Liver (tissue), 7 donors: ENCODE measurements at regions not wholly inside any gene's neighbourhood (a gene's known extent, or its start where the extent isn't known, plus 50 kb on each side); places are given as distances from the start of the nearest gene placed in this dataset.
"Not testable (repeated sequence)": the region's sequence is repeated elsewhere in the genome, so short reads cannot be mapped to it uniquely, and the experiment has no call there.

Experiments
- DNase-seq: peaks from one replicate; pipeline ENCODE4 v3.0.0-alpha.2; 2017; ENCODE audit warnings: low spot score
- H3K27ac ChIP-seq, 2 donors: one replicate each; pipeline ENCODE4 v1.7.0; 2013; ENCODE audit warnings: inconsistent platforms in 2 of 2, low read length in 2 of 2, control low read depth in 1 of 2, low read depth in 1 of 2, mild to moderate bottlenecking in 1 of 2
- H3K27me3 ChIP-seq, 4 donors: one replicate each; pipeline versions ENCODE4 v1.6.1 to v1.7.0; 2013; ENCODE audit warnings: low read length in 3 of 4, inconsistent platforms in 1 of 4, mild to moderate bottlenecking in 1 of 4, moderate library complexity in 1 of 4; ENCODE audit not compliant: control insufficient read depth in 4 of 4, insufficient read depth in 4 of 4
- H3K36me3 ChIP-seq, 4 donors: one replicate each; pipeline versions ENCODE4 v1.6.1 to v1.7.0; 2013; ENCODE audit warnings: low read length in 3 of 4, mild to moderate bottlenecking in 3 of 4, low read depth in 1 of 4, moderate library complexity in 1 of 4; ENCODE audit not compliant: control insufficient read depth in 4 of 4, insufficient read depth in 3 of 4
- H3K4me1 ChIP-seq, 4 donors: one replicate each; pipeline versions ENCODE4 v1.6.1 to v1.7.0; 2013; ENCODE audit warnings: low read length in 3 of 4, mild to moderate bottlenecking in 3 of 4, moderate library complexity in 1 of 4; ENCODE audit not compliant: control insufficient read depth in 4 of 4, insufficient read depth in 4 of 4
- H3K4me3 ChIP-seq, 3 donors: one replicate each; pipeline versions ENCODE4 v1.6.1 to v1.7.0; 2013; ENCODE audit warnings: low read length in 3 of 3, control low read depth in 1 of 3, low read depth in 1 of 3, mild to moderate bottlenecking in 1 of 3
- H3K9ac ChIP-seq, 2 donors: one replicate each; pipeline ENCODE4 v1.7.0; 2013; ENCODE audit warnings: low read length in 2 of 2, mild to moderate bottlenecking in 2 of 2, moderate library complexity in 2 of 2, control low read depth in 1 of 2, low read depth in 1 of 2
- H3K9me3 ChIP-seq, 4 donors: one replicate each; pipeline versions ENCODE4 v1.6.1 to v1.7.0; 2013; ENCODE audit warnings: low read length in 3 of 4; ENCODE audit not compliant: control insufficient read depth in 4 of 4
- EGR1 ChIP-seq, 2 donors: IDR thresholded peaks; 2 replicates each; pipeline ENCODE4 v1.6.1; 2016 to 2018; ENCODE audit warnings: antibody characterized with exemption in 2 of 2, low read depth in 2 of 2
- FOXA1 ChIP-seq: IDR thresholded peaks from 2 replicates; pipeline ENCODE4 v1.6.1; 2016; ENCODE audit warnings: antibody characterized with exemption
- HNF4A ChIP-seq, 2 donors: conservative IDR thresholded peaks; 2 replicates each; pipeline ENCODE4 v1.6.1; 2016; ENCODE audit warnings: antibody characterized with exemption in 2 of 2, mild to moderate bottlenecking in 2 of 2
- HNF4G ChIP-seq: IDR thresholded peaks from 2 replicates; pipeline ENCODE4 v1.6.1; 2016; ENCODE audit warnings: antibody characterized with exemption
- MAX ChIP-seq: IDR thresholded peaks from 2 replicates; pipeline ENCODE4 v1.6.1; 2016; ENCODE audit warnings: antibody characterized with exemption
- NR2F2 ChIP-seq: IDR thresholded peaks from 2 replicates; pipeline ENCODE4 v1.6.1; 2016; ENCODE audit warnings: antibody characterized with exemption
- RAD21 ChIP-seq, 2 donors: IDR thresholded peaks; 2 replicates each; pipeline ENCODE4 v1.6.1; 2016; ENCODE audit warnings: antibody characterized with exemption in 2 of 2, mild to moderate bottlenecking in 2 of 2
- RXRA ChIP-seq, 2 donors: IDR thresholded peaks; 2 replicates each; pipeline ENCODE4 v1.6.1; 2017 to 2018; ENCODE audit warnings: antibody characterized with exemption in 2 of 2, mild to moderate bottlenecking in 1 of 2
- SP1 ChIP-seq: IDR thresholded peaks from 2 replicates; pipeline ENCODE4 v1.6.1; 2018; ENCODE audit warnings: antibody characterized with exemption, mild to moderate bottlenecking
- ZBTB33 ChIP-seq: IDR thresholded peaks from 2 replicates; pipeline ENCODE4 v1.6.1; 2016; ENCODE audit warnings: antibody characterized with exemption
- WGBS: extraction: QIAGEN DNeasy Blood & Tissue Kit; methylation state at CpG from one replicate; pipeline ENCODE4 v1.1.7; 2013; 5-methylcytosine and 5-hydroxymethylcytosine counted together
- TF ChIP-seq, protein P1 (sequence below): IDR thresholded peaks from 2 replicates; pipeline ENCODE4 v1.6.1; 2016; ENCODE audit warnings: antibody characterized with exemption
- donor health status: healthy.
- donor health status: healthy.
- donor health status: healthy.
- donor health status: healthy.

- TF ChIP-seq, protein P1, sequence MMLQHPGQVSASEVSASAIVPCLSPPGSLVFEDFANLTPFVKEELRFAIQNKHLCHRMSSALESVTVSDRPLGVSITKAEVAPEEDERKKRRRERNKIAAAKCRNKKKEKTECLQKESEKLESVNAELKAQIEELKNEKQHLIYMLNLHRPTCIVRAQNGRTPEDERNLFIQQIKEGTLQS = no peak
- TF ChIP-seq RAD21 (IDR thresholded peaks at IDR 0.05) = no peak
- no peak for TF ChIP-seq NR2F2
- no peak for TF ChIP-seq MAX
- TF ChIP-seq HNF4G = no peak
- TF ChIP-seq HNF4A (conservative IDR thresholded peaks at IDR 0.05) = no peak
- no peak for TF ChIP-seq ZBTB33
Measured at GRCh38 chr6:835476-836160, 142.7 kb upstream of the EXOC2 start (continued).

GRCh38 chr6:834866-835265 lies 141.9 kb upstream of the EXOC2 start:
- H3K36me3 ChIP-seq = no peaks in the 10 kb centered on the region
- no peak for DNase-seq
- no peaks in the 10 kb centered on the region for H3K27me3 ChIP-seq
- H3K9me3 ChIP-seq = peaks cover 0 to 2% (median under 1%) of the 10 kb centered on the region in 4 donors
- peak; percentile 35 for TF ChIP-seq SP1
- TF ChIP-seq RXRA (IDR thresholded peaks at IDR 0.05) = peak in 1 of 2 donors; percentile 32
- no peak for TF ChIP-seq EGR1 (IDR thresholded peaks at IDR 0.05; ENCODE audit: low read depth in 2 of 2)
- peak in 1 of 2 donors; percentile 40 for TF ChIP-seq HNF4A (conservative IDR thresholded peaks at IDR 0.05)
- WGBS = 51% methylated on average over 2 of the region's 2 CpGs
- peaks cover 0 to 10% (median 3%) of the 10 kb centered on the region in 4 donors for H3K4me1 ChIP-seq
- no peak overlapping the region for H3K4me3 ChIP-seq
- no peak overlapping the region for H3K9ac ChIP-seq
- peak overlapping the region in 1 of 2 donors; percentile 38 for H3K27ac ChIP-seq

DNA sequence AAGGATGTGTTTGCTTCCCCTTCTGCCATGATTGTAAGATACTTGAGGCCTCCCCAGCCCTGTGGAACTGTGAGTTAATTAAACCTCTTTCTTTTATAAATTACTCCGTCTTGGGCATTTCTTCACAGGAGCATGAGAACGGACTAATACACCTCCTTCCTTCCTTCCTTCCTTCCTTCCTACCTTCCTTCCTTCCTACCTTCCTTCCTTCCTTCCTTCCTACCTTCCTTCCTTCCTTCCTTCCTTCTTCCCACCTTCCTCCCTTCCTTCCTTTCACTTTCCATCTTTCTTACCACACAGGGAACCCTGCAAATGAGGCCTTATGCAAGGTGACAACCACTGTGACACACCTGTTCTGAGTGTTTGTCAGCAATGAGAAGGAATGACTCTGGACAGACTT lies 141.3 kb upstream of the EXOC2 start:
- Histone ChIP-seq H3K9me3 (no peaks in the 10 kb centered on the region), H3K27me3 (no peaks in the 10 kb centered on the region), H3K36me3 (no peaks in the 10 kb centered on the region), H3K9ac (no peak overlapping the region), H3K4me3 (no peak overlapping the region), H3K4me1 (peaks cover 0 to 10% (median 3%) of the 10 kb centered on the region in 4 donors), H3K27ac (no peak overlapping the region)
- TF ChIP-seq MAX (peak; percentile 73), FOXA1 (no peak)
- WGBS = 95% methylated on average over 2 of the region's 2 CpGs
- DNase-seq = no peak

DNA sequence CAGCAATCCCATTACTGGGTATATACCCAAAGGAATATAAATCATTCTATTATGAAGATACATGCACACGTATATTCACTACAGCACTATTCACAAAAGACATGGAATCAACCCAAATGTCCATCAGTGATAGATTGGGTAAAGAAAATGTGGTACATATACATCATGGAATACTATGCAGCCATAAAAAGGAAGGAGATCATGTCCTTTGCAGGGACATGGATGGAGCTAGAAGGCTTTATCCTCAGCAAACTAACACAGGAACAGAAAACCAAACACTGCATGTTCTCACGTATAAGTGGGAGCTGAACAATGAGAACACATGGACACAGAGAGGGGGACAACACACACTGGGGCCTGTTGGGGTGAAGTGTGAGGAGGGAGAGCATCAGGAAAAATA lies 139.9 kb upstream of the EXOC2 start:
- H3K27ac ChIP-seq, H3K9ac ChIP-seq, H3K4me1 ChIP-seq, H3K36me3 ChIP-seq, H3K27me3 ChIP-seq, H3K4me3 ChIP-seq, H3K9me3 ChIP-seq, DNase-seq: not testable (repeated sequence)
- 94% methylated on average over 2 of the region's 2 CpGs for whole genome bisulfite sequencing
